ENCODE measurements at regions not wholly inside any gene's neighbourhood (a gene's known extent, or its start where the extent isn't known, plus 50 kb on each side); places are given as distances from the start of the nearest gene placed in this dataset.
A peak's percentile ranks its signal among the peaks of the same experiment; 100 is the strongest.

- DNase-seq = no peak
Observed at GRCh38 chr5:89922161-89922560, 487.4 kb downstream of the CETN3 start.

DNA sequence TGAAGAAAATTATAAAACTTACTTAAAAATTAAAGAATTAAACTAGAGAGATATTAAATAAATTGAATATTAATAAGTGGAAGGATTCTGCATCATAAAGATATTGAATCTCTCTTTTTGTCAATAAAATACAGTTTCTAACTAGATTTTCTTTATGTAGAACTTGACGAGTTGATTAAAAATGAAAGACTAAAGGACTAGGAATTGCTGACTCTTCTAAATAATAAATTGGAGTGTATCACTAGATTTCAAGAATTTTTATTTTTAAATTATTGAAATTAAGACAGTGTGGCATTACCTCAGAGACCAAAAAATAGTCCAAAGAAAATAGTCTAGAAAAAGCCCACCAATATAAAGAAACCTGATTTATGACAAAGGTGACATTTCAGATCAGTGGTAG lies 492.4 kb downstream of the CETN3 start:
- DNase-seq = no peak

GRCh38 chr5:89916131-89916530 lies 493.4 kb downstream of the CETN3 start:
- DNase-seq = no peak

DNA sequence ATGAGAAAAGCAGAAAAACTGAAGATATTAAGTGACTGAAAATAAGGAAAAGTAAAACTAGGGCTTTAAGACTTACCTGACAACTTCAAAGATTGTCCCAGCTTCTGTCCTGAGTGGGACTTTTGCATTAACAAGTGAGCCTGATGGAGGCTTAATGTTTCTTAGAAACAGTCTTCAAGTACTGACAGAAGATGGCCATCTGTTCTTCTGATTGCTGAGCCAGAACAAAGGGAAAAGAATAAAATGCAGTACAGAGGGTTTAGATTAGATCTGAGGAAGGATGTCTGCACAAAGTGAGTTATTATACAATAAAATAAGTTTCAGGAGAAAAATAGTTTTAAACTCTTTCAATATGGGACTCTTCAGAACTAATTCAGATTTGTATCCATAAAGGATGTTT lies 500.7 kb downstream of the CETN3 start:
- no peak for DNase-seq

GRCh38 chr5:89904442-89904841 lies 505.1 kb downstream of the CETN3 start:
- DNase-seq = no peak

GRCh38 chr5:89901983-89902382 lies 507.6 kb downstream of the CETN3 start:
- no peak for DNase-seq

GRCh38 chr5:89901346-89901745 lies 508.2 kb downstream of the CETN3 start:
- DNase-seq = no peak

- DNase-seq = no peak
Observed at GRCh38 chr5:89900346-89900745, 509.2 kb downstream of the CETN3 start.

DNA sequence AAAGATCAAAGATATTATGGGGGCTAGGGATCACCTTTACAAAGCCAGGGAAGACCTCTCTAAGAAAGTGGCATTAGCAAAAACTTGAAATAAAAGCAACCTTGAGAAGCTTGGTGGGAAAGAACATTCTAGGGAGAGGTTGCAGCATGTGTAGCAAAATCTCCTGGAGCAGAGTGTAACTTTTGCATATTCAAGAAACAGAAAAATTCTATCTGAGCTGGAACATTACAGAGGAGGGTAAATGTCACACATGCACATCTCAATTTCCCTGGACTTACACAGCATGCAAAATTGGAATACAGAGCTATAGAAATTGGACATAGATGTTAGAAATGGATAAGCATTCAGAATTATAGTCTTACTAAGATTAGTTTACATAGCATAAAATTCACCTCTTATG lies 510.0 kb downstream of the CETN3 start:
- no peak for DNase-seq

DNA sequence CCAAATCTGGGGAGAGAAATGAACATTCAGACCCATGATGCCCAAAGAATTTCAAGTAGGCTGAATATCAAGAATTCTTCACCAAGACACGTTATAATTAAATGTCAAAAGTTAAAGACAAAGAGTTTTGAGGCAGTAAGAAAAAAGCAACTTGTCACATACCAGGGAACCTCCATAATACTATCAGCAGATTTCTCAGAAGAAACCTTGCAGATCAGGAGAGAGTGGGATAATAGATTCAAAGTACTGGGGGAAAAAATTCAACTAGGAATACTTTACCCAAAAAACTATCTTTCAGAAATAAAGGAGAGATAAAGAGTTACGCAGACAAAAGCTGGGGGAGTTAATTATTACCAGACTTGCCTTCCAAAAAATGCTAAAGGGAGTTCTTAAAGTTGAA lies 516.0 kb downstream of the CETN3 start:
- DNase-seq = no peak

DNA sequence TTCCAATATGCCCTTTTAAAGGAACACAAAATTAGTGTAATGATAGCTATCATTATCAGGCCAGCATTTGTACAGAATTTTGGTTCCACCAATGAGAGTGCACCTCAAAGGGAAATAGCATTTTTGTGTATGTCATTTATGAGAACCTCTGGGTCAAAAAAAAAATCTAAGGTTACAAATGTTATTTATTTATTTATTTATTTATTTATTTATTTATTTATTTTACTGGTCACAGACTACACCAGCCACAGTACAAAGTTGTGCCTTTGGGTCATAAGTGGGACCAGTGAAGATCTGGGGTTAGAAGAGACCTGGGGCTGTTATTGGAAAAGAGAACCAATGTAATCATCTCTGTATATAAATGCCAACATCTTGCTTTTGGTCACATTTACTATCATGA lies 523.9 kb downstream of the CETN3 start:
- no peak for DNase-seq

- DNase-seq = no peak
Observed at GRCh38 chr5:89883967-89884366, 525.6 kb downstream of the CETN3 start.

- DNase-seq = peak; percentile 93
Observed at GRCh38 chr5:89878140-89879132, 531.1 kb downstream of the CETN3 start.

DNA sequence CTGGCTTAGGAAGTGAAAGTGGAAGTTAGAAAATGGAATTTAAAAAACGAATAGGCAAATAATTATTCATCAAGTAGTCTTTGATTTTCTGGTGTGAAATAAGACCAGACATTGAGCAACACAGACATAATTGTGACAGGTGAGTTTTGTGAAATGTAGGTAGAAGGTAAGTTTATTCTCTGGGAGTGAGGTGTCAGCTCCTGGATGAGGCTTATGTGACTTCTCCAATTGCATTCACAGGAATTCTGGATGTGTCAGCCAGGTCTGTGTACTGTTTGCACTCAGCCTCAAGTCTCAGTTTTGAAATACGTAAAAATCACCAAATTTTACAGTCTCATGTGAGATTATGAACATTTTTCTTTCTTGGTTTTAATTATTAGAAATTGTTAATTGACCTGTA lies 537.6 kb downstream of the CETN3 start:
- no peak for DNase-seq

GRCh38 chr5:89869346-89869745 lies 540.2 kb downstream of the CETN3 start:
- no peak for DNase-seq

DNA sequence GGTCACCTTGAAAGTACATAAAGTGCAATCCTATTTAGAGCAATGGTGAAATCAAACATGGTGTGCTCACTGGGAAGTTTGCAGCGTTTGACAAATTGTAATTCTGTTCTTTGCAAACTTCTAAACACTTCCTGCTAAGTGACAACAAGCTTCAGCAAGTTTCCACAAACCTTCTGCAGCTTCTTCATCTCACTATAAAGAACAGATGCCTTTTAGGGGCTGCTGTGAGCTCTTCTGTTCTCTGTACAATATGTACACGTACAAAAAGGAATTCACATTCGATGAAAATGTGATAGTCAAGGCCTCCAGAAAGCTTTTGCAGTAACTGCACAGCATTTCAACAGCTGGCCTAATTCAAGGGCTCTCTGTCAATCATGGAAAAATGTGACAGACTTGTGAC lies 543.1 kb downstream of the CETN3 start:
- DNase-seq = no peak

GRCh38 chr5:89864941-89865340 lies 544.6 kb downstream of the CETN3 start:
- DNase-seq = no peak

GRCh38 chr5:89857790-89858189 lies 551.8 kb downstream of the CETN3 start:
- DNase-seq = no peak

DNA sequence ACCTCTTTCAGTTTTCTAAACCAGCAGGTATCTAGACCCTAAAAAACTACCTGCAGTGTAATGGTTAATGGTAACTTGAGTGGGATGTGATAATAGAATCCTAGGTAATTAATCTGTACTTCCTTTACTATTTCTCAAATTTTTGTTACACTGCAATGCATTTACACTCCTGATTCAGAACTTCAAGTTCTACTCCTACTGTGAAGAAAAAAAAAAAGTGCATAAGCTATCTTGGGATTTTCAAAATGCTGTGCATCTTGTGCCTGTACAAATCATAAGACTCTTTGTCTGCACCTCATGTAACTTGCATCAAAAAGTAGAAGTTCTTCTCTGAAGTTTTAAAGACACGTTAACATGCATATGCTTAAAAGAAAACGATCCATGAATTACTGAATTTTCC lies 554.1 kb downstream of the CETN3 start:
- no peak for DNase-seq

- DNase-seq = no peak
Observed at GRCh38 chr5:89851911-89852310, 557.6 kb downstream of the CETN3 start.

DNA sequence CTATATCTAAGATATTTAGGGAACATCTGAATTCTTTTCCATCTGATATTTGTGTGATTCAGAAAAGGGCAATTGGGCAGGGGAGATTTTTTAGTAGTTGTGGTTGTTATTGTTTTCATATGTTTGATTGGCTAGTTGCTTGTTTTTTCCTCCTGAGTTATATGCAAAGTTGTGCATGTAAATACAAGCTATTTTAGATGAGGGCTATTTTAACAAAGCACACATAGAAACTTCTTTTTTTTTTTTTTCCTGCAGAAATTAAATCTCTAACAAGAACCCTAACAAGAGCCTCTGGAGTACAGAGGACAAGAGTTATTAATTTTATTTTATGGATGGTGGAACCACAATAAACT lies 559.1 kb downstream of the CETN3 start:
- no peak for DNase-seq

- no peak for DNase-seq
Observed at GRCh38 chr5:89849830-89850512, 559.6 kb downstream of the CETN3 start.

GRCh38 chr5:89847743-89848142 lies 561.8 kb downstream of the CETN3 start:
- DNase-seq = no peak

GRCh38 chr5:89844548-89844947 lies 565.0 kb downstream of the CETN3 start:
- DNase-seq = no peak
